ENCODE measurements at regions not wholly inside any gene's neighbourhood (a gene's known extent, or its start where the extent isn't known, plus 50 kb on each side); places are given as distances from the start of the nearest gene placed in this dataset.

- in situ Hi-C loops (cut with HindIII; ENCODE audit: low sequenced_read_pairs): no loop called here
Observed at GRCh38 chr14:87816416-87816815, 176.6 kb downstream of the GALC start.

- in situ Hi-C loops (cut with HindIII; ENCODE audit: low sequenced_read_pairs): no loop called here
Observed at GRCh38 chr14:87815121-87815520, 177.9 kb downstream of the GALC start.

GRCh38 chr14:87813686-87814085, 179.3 kb downstream of the GALC start:
- in situ Hi-C loops (cut with HindIII; ENCODE audit: low sequenced_read_pairs): no loop called here

GRCh38 chr14:87813211-87813610, 179.8 kb downstream of the GALC start:
- in situ Hi-C loops (cut with HindIII; ENCODE audit: low sequenced_read_pairs): no loop called here

- in situ Hi-C loops (cut with HindIII; ENCODE audit: low sequenced_read_pairs): no loop called here
Observed at GRCh38 chr14:87811246-87811645, 181.7 kb downstream of the GALC start.

GRCh38 chr14:87810711-87811110, 182.3 kb downstream of the GALC start:
- in situ Hi-C loops (cut with HindIII; ENCODE audit: low sequenced_read_pairs): no loop called here

GRCh38 chr14:87809261-87809660, 183.7 kb downstream of the GALC start:
- in situ Hi-C loops (cut with HindIII; ENCODE audit: low sequenced_read_pairs): no loop called here

GRCh38 chr14:87805315-87805723, 187.7 kb downstream of the GALC start:
- in situ Hi-C loops (cut with HindIII; ENCODE audit: low sequenced_read_pairs): no loop called here

- in situ Hi-C loops (cut with HindIII; ENCODE audit: low sequenced_read_pairs): no loop called here
Observed at GRCh38 chr14:87800216-87800615, 192.8 kb downstream of the GALC start.

GRCh38 chr14:87799400-87799799, 193.6 kb downstream of the GALC start:
- in situ Hi-C loops (cut with HindIII; ENCODE audit: low sequenced_read_pairs): no loop called here

- in situ Hi-C loops (cut with HindIII; ENCODE audit: low sequenced_read_pairs): no loop called here
Observed at GRCh38 chr14:87797001-87797400, 196.0 kb downstream of the GALC start.

GRCh38 chr14:87794561-87794960, 198.4 kb downstream of the GALC start:
- in situ Hi-C loops (cut with HindIII; ENCODE audit: low sequenced_read_pairs): no loop called here

- in situ Hi-C loops (cut with HindIII; ENCODE audit: low sequenced_read_pairs): no loop called here
Observed at GRCh38 chr14:87785897-87786296, 207.1 kb downstream of the GALC start.

- in situ Hi-C loops (cut with HindIII; ENCODE audit: low sequenced_read_pairs): no loop called here
Observed at GRCh38 chr14:87784386-87784785, 208.6 kb downstream of the GALC start.

- in situ Hi-C loops (cut with HindIII; ENCODE audit: low sequenced_read_pairs): no loop called here
Observed at GRCh38 chr14:87783071-87783470, 209.9 kb downstream of the GALC start.

GRCh38 chr14:87772854-87773253, 220.1 kb downstream of the GALC start:
- in situ Hi-C loops (cut with HindIII; ENCODE audit: low sequenced_read_pairs): no loop called here

GRCh38 chr14:87767567-87767901, 225.4 kb downstream of the GALC start:
- in situ Hi-C loops (cut with HindIII; ENCODE audit: low sequenced_read_pairs): loop anchor here (5.0 kb wide), 1 partner anchor 95 kb away; no protein-coding TSS in a partner anchor

GRCh38 chr14:87758876-87759275, 234.1 kb downstream of the GALC start:
- in situ Hi-C loops (cut with HindIII; ENCODE audit: low sequenced_read_pairs): no loop called here

- in situ Hi-C loops (cut with HindIII; ENCODE audit: low sequenced_read_pairs): no loop called here
Observed at GRCh38 chr14:87756661-87757060, 236.3 kb downstream of the GALC start.

- in situ Hi-C loops (cut with HindIII; ENCODE audit: low sequenced_read_pairs): no loop called here
Observed at GRCh38 chr14:87754520-87755223, 238.3 kb downstream of the GALC start.

- in situ Hi-C loops (cut with HindIII; ENCODE audit: low sequenced_read_pairs): no loop called here
Observed at GRCh38 chr14:87748558-87748957, 244.4 kb downstream of the GALC start.

GRCh38 chr14:87745507-87746118, 247.4 kb downstream of the GALC start:
- in situ Hi-C loops (cut with HindIII; ENCODE audit: low sequenced_read_pairs): no loop called here
